Esophagus squamous epithelium (tissue), 5 donors: ENCODE measurements at regions not wholly inside any gene's neighbourhood (a gene's known extent, or its start where the extent isn't known, plus 50 kb on each side); places are given as distances from the start of the nearest gene placed in this dataset.

Source experiments
- DNase-seq: peaks from one replicate; lab custom pipeline; 2025; lab: John Stamatoyannopoulos, UW
- H3K27ac ChIP-seq, 4 donors: fragments of 200-600 bp; sonication (generic); one replicate each; pipeline ENCODE4 v1.5.1; 2016 to 2019; ENCODE audit warnings: mild to moderate bottlenecking in 1 of 4
- H3K27me3 ChIP-seq, 4 donors: fragments of 200-600 bp; sonication (generic); 1 replicate in 3 of 4; 2 replicates in 1 of 4; pipeline versions ENCODE4 v1.5.1 to v1.6.0; 2017 to 2021; ENCODE audit warnings: antibody characterized with exemption in 1 of 4
- H3K36me3 ChIP-seq, 3 donors: fragments of 200-600 bp; sonication (generic); one replicate each; pipeline ENCODE4 v1.5.1; 2016 to 2019
- H3K4me1 ChIP-seq, 3 donors: fragments of 200-600 bp; sonication (generic); one replicate each; pipeline ENCODE4 v1.5.1; 2017 to 2019
- H3K4me3 ChIP-seq, 4 donors: fragments of 200-600 bp; sonication (generic); 1 replicate in 3 of 4; 2 replicates in 1 of 4; pipeline ENCODE4 v1.5.1; 2016 to 2019; ENCODE audit warnings: mild to moderate bottlenecking in 2 of 4, moderate library complexity in 1 of 4
- H3K9me3 ChIP-seq, 3 donors: fragments of 200-600 bp; sonication (generic); one replicate each; pipeline ENCODE4 v1.5.1; 2016 to 2019
- CTCF ChIP-seq, 6 experiments: fragments of 450-650 bp in 4 of 6; fragments of 200-600 bp in 2 of 6; sonication (generic) in 2 of 6; IDR thresholded peaks; one replicate each; pipeline ENCODE4 v1.5.1; 2016 to 2019; ENCODE audit warnings: antibody characterized with exemption in 6 of 6, mild to moderate bottlenecking in 4 of 6, moderate library complexity in 4 of 6
- POLR2A ChIP-seq, 4 donors: fragments of 450-650 bp; IDR thresholded peaks; one replicate each; pipeline ENCODE4 v1.6.1; 2017; ENCODE audit warnings: antibody characterized with exemption in 4 of 4, mild to moderate bottlenecking in 4 of 4, moderate library complexity in 3 of 4
- WGBS, 2 donors: methylation state at CpG; one replicate each; pipeline ENCODE4 v1.1.5; 2018; 5-methylcytosine and 5-hydroxymethylcytosine counted together
- intact Hi-C: fragments of 100-400 bp; cut with DNase I; formaldehyde crosslinking; loops from one replicate; pipeline ENCODE4 v1.15.0; 2022
- donor health status: DM: yes; HTN: yes; CAD: no.

- no peak overlapping the region for H3K4me3 ChIP-seq
- H3K27ac ChIP-seq, result no peak overlapping the region
- H3K27me3 ChIP-seq, result no peaks in the 10 kb centered on the region
- 76 to 78% methylated on average over 2 to 3 of the region's 3 CpGs for WGBS, 2 donors
- H3K36me3 ChIP-seq, result no peaks in the 10 kb centered on the region
- peaks cover 7 to 55% (median 7%) of the 10 kb centered on the region in 3 donors for H3K4me1 ChIP-seq
- intact Hi-C loops, result loop anchor here (10.0 kb wide), 1 partner anchor 160 kb away; no protein-coding TSS in a partner anchor
- no peak for TF ChIP-seq POLR2A (IDR thresholded peaks at IDR 0.05)
- TF ChIP-seq CTCF (IDR thresholded peaks at IDR 0.05), result no peak
- DNase-seq, result no peak
- H3K9me3 ChIP-seq, result no peaks in the 10 kb centered on the region
These were observed 303.5 kb upstream of the KAZN start for GRCh38 chr1:14294860-14295536.

GRCh38 chr1:14296795-14297194, 301.7 kb upstream of the KAZN start:
- DNase-seq, result no peak
- Histone ChIP-seq H3K36me3 (no peaks in the 10 kb centered on the region), H3K9me3 (no peaks in the 10 kb centered on the region), H3K4me1 (peaks cover 14 to 58% (median 21%) of the 10 kb centered on the region in 3 donors), H3K27ac (no peak overlapping the region), H3K27me3 (no peaks in the 10 kb centered on the region), H3K4me3 (no peak overlapping the region)
- TF ChIP-seq CTCF (IDR thresholded peaks at IDR 0.05), result no peak
- TF ChIP-seq POLR2A (IDR thresholded peaks at IDR 0.05), result no peak
- intact Hi-C loops, result loop anchor here (10.0 kb wide), 1 partner anchor 162 kb away; no protein-coding TSS in a partner anchor
- WGBS, 2 donors, result 48 to 75% methylated on average over 3 of the region's 3 CpGs

- Histone ChIP-seq H3K27me3 (no peaks in the 10 kb centered on the region), H3K4me1 (peaks cover 14 to 58% (median 22%) of the 10 kb centered on the region in 3 donors), H3K4me3 (no peak overlapping the region), H3K9me3 (no peaks in the 10 kb centered on the region), H3K36me3 (no peaks in the 10 kb centered on the region), H3K27ac (no peak overlapping the region)
- 84 to 86% methylated on average over 3 of the region's 3 CpGs for WGBS, 2 donors
- intact Hi-C loops, result loop anchor here (10.0 kb wide), 1 partner anchor 163 kb away; no protein-coding TSS in a partner anchor
- no peak for DNase-seq
- no peak for TF ChIP-seq POLR2A (IDR thresholded peaks at IDR 0.05)
- no peak for TF ChIP-seq CTCF (IDR thresholded peaks at IDR 0.05)
These were observed 301.1 kb upstream of the KAZN start for GRCh38 chr1:14297356-14297755.

DNA sequence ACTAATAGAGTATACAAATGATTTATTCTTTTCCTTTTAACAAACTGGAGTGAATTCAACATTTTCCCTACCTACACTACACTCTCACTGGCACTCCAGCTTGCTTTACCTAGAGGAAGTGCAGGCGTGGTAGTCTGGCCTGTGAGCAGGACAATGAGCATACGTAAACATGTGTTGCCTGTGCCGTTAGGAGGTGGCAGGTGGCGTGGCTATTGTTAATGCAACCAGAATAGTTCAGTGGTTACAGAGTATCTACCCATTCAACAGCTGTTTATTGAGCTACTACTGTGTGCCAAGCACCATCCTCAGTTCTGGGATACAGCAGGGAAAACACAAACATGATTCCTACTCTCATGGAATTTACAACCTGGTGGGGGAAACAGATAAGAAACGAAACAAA, 299.7 kb upstream of the KAZN start:
- H3K4me3 ChIP-seq, result no peak overlapping the region
- peaks cover 25 to 65% (median 26%) of the 10 kb centered on the region in 3 donors for H3K4me1 ChIP-seq
- H3K27me3 ChIP-seq, result no peaks in the 10 kb centered on the region
- TF ChIP-seq CTCF (IDR thresholded peaks at IDR 0.05), result no peak
- no peak for TF ChIP-seq POLR2A (IDR thresholded peaks at IDR 0.05)
- intact Hi-C loops, result loop anchor here (10.0 kb wide), 1 partner anchor 164 kb away; no protein-coding TSS in a partner anchor
- no peaks in the 10 kb centered on the region for H3K9me3 ChIP-seq
- peak overlapping the region in 3 of 4 donors; percentile 77 to 87 (median 84) for H3K27ac ChIP-seq
- 82 to 93% methylated on average over 5 of the region's 5 CpGs for WGBS, 2 donors
- no peak for DNase-seq
- H3K36me3 ChIP-seq, result no peaks in the 10 kb centered on the region

- Histone ChIP-seq H3K9me3 (no peaks in the 10 kb centered on the region), H3K36me3 (no peaks in the 10 kb centered on the region), H3K27me3 (no peaks in the 10 kb centered on the region), H3K27ac (peak overlapping the region; percentile 67 to 87 (median 80)), H3K4me1 (peaks cover 31 to 88% (median 38%) of the 10 kb centered on the region in 3 donors), H3K4me3 (no peak overlapping the region)
- 33 to 75% methylated on average over 3 to 5 of the region's 9 CpGs for WGBS, 2 donors
- intact Hi-C loops, result no loop called here
- no peak for DNase-seq
- TF ChIP-seq CTCF (IDR thresholded peaks at IDR 0.05) (no peak), POLR2A (IDR thresholded peaks at IDR 0.05) (no peak)
These were observed 297.3 kb upstream of the KAZN start for GRCh38 chr1:14300991-14301703.
